Fibroblast of the conjunctiva (primary cell): ENCODE measurements at regions not wholly inside any gene's neighbourhood (a gene's known extent, or its start where the extent isn't known, plus 50 kb on each side); places are given as distances from the start of the nearest gene placed in this dataset.

Experiments
- DNase-seq: peaks from one replicate; pipeline ENCODE4 v3.0.0-alpha.2; 2010; ENCODE audit warnings: low read depth

GRCh38 chr4:53777244-53777984 is 186.1 kb upstream of the LNX1 start:
- DNase-seq, result peak; percentile 50

GRCh38 chr4:53776141-53776540 is 184.9 kb upstream of the LNX1 start:
- DNase-seq, result no peak

- no peak for DNase-seq
These were observed 184.1 kb upstream of the LNX1 start for GRCh38 chr4:53775381-53775780.

- no peak for DNase-seq
These were observed 180.0 kb upstream of the LNX1 start for GRCh38 chr4:53771326-53771725.

- DNase-seq, result peak; percentile 43
These were observed 176.2 kb upstream of the LNX1 start for GRCh38 chr4:53767482-53767881.

- DNase-seq, result no peak
These were observed 173.6 kb upstream of the LNX1 start for GRCh38 chr4:53764761-53765490.

- DNase-seq, result peak; percentile 18
These were observed 172.7 kb upstream of the LNX1 start for GRCh38 chr4:53763813-53764597.

- DNase-seq, result no peak
These were observed 164.4 kb upstream of the LNX1 start for GRCh38 chr4:53755656-53756055.

- DNase-seq, result no peak
These were observed 160.8 kb upstream of the LNX1 start for GRCh38 chr4:53752124-53752523.

GRCh38 chr4:53748328-53748772 is 157.1 kb upstream of the LNX1 start:
- DNase-seq, result no peak

- no peak for DNase-seq
These were observed 156.1 kb upstream of the LNX1 start for GRCh38 chr4:53747401-53747800.

GRCh38 chr4:53744446-53745160 is 153.3 kb upstream of the LNX1 start:
- no peak for DNase-seq

- DNase-seq, result peak; percentile 31
These were observed 143.5 kb upstream of the LNX1 start for GRCh38 chr4:53734584-53735353.

- no peak for DNase-seq
These were observed 142.9 kb upstream of the LNX1 start for GRCh38 chr4:53734182-53734581.

- no peak for DNase-seq
These were observed 141.4 kb upstream of the LNX1 start for GRCh38 chr4:53732661-53733060.

GRCh38 chr4:53730031-53730805 is 138.9 kb upstream of the LNX1 start:
- no peak for DNase-seq

GRCh38 chr4:53722110-53722509 is 130.8 kb upstream of the LNX1 start:
- no peak for DNase-seq

GRCh38 chr4:53721263-53721662 is 130.0 kb upstream of the LNX1 start:
- DNase-seq, result no peak

- DNase-seq, result no peak
These were observed 129.5 kb upstream of the LNX1 start for GRCh38 chr4:53720776-53721175.

GRCh38 chr4:53717064-53717549 is 125.8 kb upstream of the LNX1 start:
- no peak for DNase-seq
